Activated T-cell treated with anti-CD3 and anti-CD28 coated beads, Interleukin-2, amount 50 U/mL, for 72 hours (primary cell): ENCODE measurements at regions not wholly inside any gene's neighbourhood (a gene's known extent, or its start where the extent isn't known, plus 50 kb on each side); places are given as distances from the start of the nearest gene placed in this dataset.
"Not testable (repeated sequence)": the region's sequence is repeated elsewhere in the genome, so short reads cannot be mapped to it uniquely, and the experiment has no call there.

Experiments used
- ATAC-seq, 2 donors: fragments of 150-1000 bp; cut with Tn5 transposase; replicated peaks in 1 of 2; 2 replicates each; pipeline ENCODE4 v1.10.0; 2021; ENCODE audit warnings: moderate library complexity in 2 of 2, mild to moderate bottlenecking in 1 of 2
- DNase-seq, 2 donors: peaks; one replicate each; pipeline ENCODE4 v3.0.0; 2021 to 2022; ENCODE audit warnings: mixed read lengths in 1 of 2
- H3K27ac Mint-ChIP-seq: one replicate; pipeline ENCODE4 v1.8.0; 2022; ENCODE audit warnings: mild to moderate bottlenecking, moderate library complexity, mixed read lengths
- H3K27me3 Mint-ChIP-seq: one replicate; pipeline ENCODE4 v1.8.0; 2022; ENCODE audit warnings: low read depth, mixed read lengths
- H3K36me3 Mint-ChIP-seq, 2 donors: one replicate each; pipeline ENCODE4 v1.8.0; 2022; ENCODE audit warnings: mixed read lengths in 2 of 2, mild to moderate bottlenecking in 1 of 2; ENCODE audit not compliant: insufficient read depth in 2 of 2
- H3K4me1 Mint-ChIP-seq: one replicate; pipeline ENCODE4 v1.8.0; 2022; ENCODE audit warnings: low read depth, mixed read lengths
- H3K4me3 Mint-ChIP-seq, 2 donors: one replicate each; pipeline ENCODE4 v1.8.0; 2022; ENCODE audit warnings: mild to moderate bottlenecking in 2 of 2, mixed read lengths in 2 of 2, moderate library complexity in 2 of 2
- H3K9me3 Mint-ChIP-seq, 2 donors: one replicate each; pipeline ENCODE4 v1.8.0; 2022; ENCODE audit warnings: mixed read lengths in 2 of 2

DNA sequence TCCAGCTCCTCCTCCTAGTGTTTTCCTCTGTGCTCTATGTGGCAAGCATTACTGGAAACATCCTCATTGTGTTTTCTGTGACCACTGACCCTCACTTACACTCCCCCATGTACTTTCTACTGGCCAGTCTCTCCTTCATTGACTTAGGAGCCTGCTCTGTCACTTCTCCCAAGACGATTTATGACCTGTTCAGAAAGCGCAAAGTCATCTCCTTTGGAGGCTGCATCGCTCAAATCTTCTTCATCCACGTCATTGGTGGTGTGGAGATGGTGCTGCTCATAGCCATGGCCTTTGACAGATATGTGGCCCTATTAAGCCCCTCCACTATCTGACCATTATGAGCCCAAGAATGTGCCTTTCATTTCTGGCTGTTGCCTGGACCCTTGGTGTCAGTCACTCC lies 64.0 kb downstream of the OR4F15 start:
- H3K27me3 Mint-ChIP-seq, H3K4me1 Mint-ChIP-seq, H3K9me3 Mint-ChIP-seq, DNase-seq, H3K36me3 Mint-ChIP-seq, ATAC-seq, H3K4me3 Mint-ChIP-seq, H3K27ac Mint-ChIP-seq: not testable (repeated sequence)

DNA sequence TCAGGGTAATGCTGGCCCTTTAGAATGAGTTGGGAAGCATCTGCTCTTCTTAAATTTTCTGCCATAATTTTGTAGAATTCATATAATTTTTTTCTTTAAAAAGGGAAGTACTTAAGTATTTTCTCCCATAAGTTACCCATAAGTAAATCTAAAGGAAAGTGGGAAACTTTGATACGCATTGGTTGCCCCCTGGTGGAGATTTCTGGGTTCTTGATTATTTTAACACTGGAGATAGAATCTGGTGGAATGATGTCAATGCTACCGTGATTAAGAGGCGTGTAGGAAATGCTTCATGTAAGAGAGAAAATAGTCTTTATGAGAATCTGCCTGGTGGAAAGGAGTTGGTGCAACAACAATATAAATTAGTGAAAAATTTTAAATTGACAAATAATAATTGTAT lies 65.6 kb downstream of the OR4F15 start:
- not testable (repeated sequence) for ATAC-seq, H3K36me3 Mint-ChIP-seq, H3K27me3 Mint-ChIP-seq, H3K9me3 Mint-ChIP-seq, DNase-seq, H3K4me1 Mint-ChIP-seq, H3K27ac Mint-ChIP-seq, H3K4me3 Mint-ChIP-seq

DNA sequence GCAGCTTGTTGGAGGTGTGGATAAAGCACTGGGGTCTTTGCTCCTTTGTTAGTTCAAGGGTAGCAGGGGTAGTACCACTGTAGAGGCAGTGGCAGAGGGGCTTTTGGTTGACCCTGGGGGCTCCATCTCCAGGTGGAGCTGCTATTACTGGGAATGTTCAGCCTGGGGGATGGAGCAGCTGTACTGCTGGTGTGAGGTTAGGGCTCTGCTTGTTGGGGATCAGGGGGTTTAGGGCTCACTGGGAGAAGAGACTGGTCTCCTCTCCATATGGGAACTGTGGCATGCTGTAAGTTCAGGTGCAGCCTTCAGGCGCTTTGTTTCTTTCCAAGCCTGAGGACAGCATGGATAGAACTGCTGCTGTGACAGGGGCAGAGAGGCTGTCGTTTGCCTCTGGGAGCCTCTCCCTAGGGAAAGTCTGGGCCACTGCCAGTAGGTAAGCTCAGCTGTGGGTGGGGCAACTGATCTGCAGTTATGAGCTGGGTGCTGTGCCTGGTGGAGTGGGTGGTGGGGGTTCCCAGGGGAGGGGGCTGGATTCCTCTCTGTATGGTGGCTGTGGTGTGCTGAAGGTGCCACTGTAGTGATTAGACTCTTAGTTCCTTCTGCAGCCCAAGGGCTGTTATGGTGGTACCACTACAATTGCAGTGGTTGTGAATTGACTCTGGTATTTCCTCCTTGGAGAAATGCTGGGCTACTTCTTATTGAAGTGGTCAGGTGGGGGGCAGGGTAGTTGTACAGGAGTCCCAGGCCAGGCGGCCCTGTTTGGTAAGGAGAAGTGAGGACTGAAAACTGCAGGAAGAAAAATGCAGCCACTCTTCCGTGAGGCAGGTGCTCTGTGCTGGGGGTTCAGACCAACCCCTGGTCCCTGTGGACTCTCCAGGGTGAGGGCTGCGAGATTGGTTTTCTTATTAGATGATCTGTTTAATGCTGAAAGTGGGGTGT lies 100.6 kb downstream of the OR4F15 start:
- H3K4me3 Mint-ChIP-seq, H3K9me3 Mint-ChIP-seq, DNase-seq, ATAC-seq, H3K27ac Mint-ChIP-seq, H3K4me1 Mint-ChIP-seq, H3K36me3 Mint-ChIP-seq: not testable (repeated sequence)
- peaks cover 18% of the 10 kb centered on the region for H3K27me3 Mint-ChIP-seq

DNA sequence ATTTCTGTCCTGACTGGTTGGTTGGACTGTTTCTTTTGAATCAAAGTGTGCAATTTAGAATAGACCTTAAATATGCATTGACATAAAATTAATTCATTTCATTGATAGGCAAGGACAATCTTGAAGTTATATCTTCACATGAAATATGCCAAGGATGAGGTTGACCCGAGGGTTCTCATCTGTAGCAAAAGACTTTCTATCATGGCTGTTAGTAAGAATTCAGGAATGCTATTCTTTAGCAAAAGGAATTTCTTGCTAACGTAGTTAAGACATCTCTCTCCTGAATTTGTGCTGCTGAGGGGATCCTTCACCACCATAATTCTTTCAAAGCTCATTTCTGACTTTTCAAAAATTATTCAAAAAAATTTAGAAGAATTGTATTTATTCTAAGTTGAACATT lies 112.6 kb downstream of the OR4F15 start:
- not testable (repeated sequence) for ATAC-seq, H3K4me3 Mint-ChIP-seq, H3K4me1 Mint-ChIP-seq, H3K36me3 Mint-ChIP-seq, H3K27me3 Mint-ChIP-seq, H3K27ac Mint-ChIP-seq, H3K9me3 Mint-ChIP-seq, DNase-seq

DNA sequence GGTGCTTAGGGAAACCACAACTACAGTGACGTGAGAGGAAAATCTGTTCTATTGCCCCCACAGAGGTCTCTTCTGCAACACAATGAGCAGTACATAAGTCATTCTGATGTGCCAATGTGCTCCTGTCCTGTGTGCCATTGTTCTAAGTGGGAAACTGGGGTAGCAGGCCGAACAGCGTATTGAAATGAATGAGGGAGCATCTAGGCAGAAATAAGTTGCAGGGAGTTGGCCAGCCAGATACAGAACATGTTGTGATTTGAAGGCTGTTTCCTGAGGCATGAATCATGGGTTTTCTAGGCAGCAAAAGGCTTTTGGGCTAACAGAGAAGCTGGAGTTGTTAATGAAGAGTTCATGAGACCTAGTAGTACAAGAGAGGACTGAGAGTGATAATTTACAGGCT lies 122.5 kb downstream of the OR4F15 start:
- H3K27me3 Mint-ChIP-seq, H3K4me3 Mint-ChIP-seq, H3K9me3 Mint-ChIP-seq, H3K27ac Mint-ChIP-seq, H3K4me1 Mint-ChIP-seq, ATAC-seq, H3K36me3 Mint-ChIP-seq, DNase-seq: not testable (repeated sequence)

DNA sequence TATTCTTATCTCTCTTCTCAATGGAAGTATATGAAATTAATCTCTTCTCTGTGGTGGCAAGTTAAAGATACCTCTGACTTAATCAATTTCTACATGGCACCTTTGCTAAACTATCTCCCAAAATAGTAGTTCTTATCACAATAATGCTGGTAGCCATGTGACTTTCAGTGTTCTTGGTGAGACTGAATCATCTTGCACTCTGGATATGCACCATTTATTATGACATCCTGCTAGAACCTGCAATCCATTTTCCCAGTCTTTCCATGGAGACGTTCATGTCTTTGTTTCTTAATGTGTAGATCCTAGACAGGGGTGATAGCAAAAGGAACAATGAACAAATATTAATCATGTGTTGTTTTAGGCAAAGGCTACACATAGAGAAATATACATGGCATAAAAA lies 125.4 kb downstream of the OR4F15 start:
- not testable (repeated sequence) for ATAC-seq, H3K4me1 Mint-ChIP-seq, H3K9me3 Mint-ChIP-seq, DNase-seq, H3K36me3 Mint-ChIP-seq, H3K4me3 Mint-ChIP-seq, H3K27me3 Mint-ChIP-seq, H3K27ac Mint-ChIP-seq

DNA sequence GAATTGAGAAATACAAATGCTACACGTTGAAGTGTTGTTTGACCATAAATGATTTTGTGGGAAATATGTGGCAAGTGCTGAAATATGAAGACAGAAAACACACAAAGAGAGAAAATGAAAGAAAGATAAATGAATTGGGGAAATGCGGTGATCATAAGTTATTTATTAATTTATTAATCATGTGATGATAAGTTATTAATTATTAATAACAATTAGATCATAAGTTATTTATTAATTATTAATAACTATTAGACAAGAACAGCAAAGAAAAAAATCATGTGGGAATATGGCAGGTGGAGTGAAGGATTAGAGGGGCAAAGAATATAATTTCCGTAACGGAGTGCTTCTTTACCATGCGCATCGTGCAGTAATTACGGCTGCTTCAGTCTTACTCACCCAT lies 126.6 kb downstream of the OR4F15 start:
- H3K36me3 Mint-ChIP-seq, DNase-seq, ATAC-seq, H3K4me3 Mint-ChIP-seq, H3K4me1 Mint-ChIP-seq, H3K27me3 Mint-ChIP-seq, H3K9me3 Mint-ChIP-seq, H3K27ac Mint-ChIP-seq: not testable (repeated sequence)

DNA sequence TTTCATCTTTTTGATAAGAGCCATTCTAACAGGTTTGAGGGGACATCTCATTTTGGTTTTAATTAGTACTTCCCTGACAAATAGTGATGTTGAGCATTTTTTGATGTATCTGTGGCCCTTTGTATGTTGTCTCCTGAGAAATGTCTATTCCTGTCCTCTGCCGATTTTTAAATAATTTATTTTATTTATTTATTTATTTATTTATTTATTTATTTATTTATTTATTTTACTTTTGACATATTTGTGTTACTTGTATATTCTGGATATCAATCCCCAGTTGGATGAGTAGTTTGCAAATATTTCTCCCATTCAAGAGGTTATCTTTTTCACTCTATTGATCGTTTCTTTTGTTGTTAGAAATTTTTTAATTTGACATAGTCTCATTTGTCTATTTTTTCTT lies 133.9 kb downstream of the OR4F15 start:
- H3K4me1 Mint-ChIP-seq, H3K27me3 Mint-ChIP-seq, H3K4me3 Mint-ChIP-seq, DNase-seq, H3K27ac Mint-ChIP-seq, H3K9me3 Mint-ChIP-seq, ATAC-seq, H3K36me3 Mint-ChIP-seq: not testable (repeated sequence)

DNA sequence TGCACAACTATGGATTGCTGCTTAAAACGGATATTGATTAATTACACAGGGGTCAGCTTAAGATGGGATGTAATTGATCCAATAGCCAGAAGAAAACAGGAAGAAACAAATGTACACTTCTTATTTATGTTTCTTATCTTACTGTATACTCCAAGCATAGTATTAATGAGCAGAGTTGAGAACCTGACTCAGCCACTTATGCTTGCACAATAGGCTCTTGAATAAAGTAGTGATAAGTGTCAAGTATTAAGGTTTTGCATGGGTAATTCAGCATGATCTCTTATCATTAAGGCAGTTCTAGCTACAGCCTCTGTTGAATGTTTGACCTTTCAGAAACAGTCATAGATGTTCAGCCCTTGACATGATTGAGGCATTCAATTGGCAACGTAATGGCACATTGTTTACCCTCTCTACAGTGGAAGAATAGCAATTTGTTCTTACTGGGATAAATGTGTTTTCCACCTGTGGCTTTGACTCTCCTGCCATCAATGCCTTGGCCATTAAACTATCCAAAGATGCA lies 136.5 kb downstream of the OR4F15 start:
- not testable (repeated sequence) for H3K4me1 Mint-ChIP-seq, H3K36me3 Mint-ChIP-seq, DNase-seq, H3K4me3 Mint-ChIP-seq, H3K27ac Mint-ChIP-seq, H3K9me3 Mint-ChIP-seq, ATAC-seq, H3K27me3 Mint-ChIP-seq

DNA sequence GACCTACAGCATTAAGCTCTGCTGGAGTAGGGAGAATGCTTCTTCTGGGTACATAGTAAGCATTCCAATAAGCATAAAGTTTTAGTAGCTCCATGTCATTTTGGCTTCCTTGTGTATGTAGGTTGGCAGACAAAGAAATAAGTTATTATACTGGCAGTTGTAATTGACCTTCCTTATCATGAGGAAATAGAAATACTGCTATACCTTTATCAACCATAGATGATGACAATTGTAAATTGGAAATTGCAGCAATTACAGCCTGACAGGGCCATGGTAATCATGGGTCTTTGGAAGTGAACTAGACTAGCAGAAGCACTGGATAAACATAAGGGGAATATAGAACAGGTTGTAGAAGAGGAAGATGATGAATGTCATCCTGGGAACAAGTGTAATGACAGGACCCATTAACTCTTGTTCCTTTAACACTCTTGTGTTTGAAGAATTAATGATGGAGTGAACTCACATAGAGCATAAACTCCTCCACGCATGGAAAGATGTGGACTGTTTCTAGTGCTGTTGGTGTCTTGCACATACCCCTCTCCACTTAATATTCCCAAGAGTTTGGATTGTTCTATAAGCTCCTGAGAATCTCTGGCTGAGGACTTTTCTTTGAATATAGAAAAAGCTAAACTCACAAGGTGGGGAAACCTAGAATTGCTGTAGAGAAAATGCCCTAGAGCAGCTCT lies 137.5 kb downstream of the OR4F15 start:
- H3K4me1 Mint-ChIP-seq, H3K27ac Mint-ChIP-seq, H3K9me3 Mint-ChIP-seq, DNase-seq, H3K36me3 Mint-ChIP-seq, H3K4me3 Mint-ChIP-seq, H3K27me3 Mint-ChIP-seq, ATAC-seq: not testable (repeated sequence)

DNA sequence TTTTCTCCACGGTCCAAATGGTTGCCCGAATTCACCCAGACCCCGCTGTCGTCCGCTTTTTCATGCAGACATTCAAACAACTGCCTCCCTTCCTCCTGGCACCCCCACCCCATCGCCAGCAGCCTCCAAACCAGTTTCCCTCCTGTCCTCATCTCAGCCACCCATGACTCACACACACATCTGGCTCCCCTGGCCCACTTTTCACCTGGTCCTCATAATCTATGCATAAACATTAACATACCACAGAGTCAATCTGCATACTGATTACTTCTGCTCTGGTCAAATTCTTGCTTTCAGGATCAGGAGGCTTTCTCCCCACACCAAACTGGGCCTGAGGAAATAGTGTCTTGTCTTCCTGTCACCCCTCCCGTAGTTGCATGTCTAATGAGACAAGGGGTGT lies 142.0 kb downstream of the OR4F15 start:
- H3K4me1 Mint-ChIP-seq, H3K4me3 Mint-ChIP-seq, H3K9me3 Mint-ChIP-seq, DNase-seq, H3K27ac Mint-ChIP-seq, ATAC-seq, H3K27me3 Mint-ChIP-seq, H3K36me3 Mint-ChIP-seq: not testable (repeated sequence)

DNA sequence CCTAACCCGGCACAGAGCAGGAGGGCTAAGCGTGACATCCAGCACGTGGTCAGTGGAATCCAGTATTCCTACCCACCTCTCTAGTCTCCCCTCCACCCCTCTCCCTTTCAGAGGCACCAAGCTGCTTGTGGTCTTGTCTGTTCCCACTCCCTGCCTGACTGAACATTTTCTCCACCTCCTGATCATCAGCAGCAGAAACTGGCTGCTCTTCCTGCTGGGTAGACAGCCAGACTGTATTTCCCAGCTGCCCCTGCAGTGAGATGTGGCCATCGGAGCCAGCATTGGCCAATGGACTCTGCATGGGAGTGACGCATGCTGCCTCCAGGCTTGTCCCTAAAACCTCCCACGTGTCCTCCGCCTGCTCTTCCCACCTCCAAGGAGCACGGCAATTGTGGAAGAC lies 143.8 kb downstream of the OR4F15 start:
- not testable (repeated sequence) for H3K27ac Mint-ChIP-seq, ATAC-seq, H3K27me3 Mint-ChIP-seq, H3K4me1 Mint-ChIP-seq, DNase-seq, H3K4me3 Mint-ChIP-seq, H3K36me3 Mint-ChIP-seq, H3K9me3 Mint-ChIP-seq

DNA sequence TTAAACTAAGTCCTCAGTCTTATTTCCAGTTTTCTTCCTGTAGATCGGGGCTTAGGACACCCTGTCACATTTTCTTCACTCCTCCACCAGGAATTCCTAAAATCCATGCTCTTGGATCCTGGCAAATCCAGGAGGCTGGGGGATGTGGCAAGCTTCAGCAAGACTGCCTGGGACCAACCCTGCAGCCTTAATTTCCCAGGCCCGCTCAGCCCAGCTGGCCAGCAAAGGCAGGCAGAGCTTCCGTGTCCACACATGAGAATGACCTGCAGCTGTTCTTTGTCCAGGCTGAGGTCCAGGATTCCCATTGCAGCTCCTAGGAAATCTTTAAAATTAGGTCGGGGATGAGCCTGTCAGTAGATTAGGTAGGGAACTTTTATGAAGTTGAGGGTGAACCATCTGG lies 146.7 kb downstream of the OR4F15 start:
- not testable (repeated sequence) for ATAC-seq, H3K4me1 Mint-ChIP-seq, H3K9me3 Mint-ChIP-seq, H3K27me3 Mint-ChIP-seq, H3K4me3 Mint-ChIP-seq, DNase-seq, H3K27ac Mint-ChIP-seq, H3K36me3 Mint-ChIP-seq
